ENCODE measurements at regions not wholly inside any gene's neighbourhood (a gene's known extent, or its start where the extent isn't known, plus 50 kb on each side); places are given as distances from the start of the nearest gene placed in this dataset.

GRCh38 chr13:53250272-53250875, 221.8 kb downstream of the OLFM4 start:
- Histone ChIP-seq H3K27ac (no peak overlapping the region), H3K4me1 (no peaks in the 10 kb centered on the region), H3K9me3 (no peaks in the 10 kb centered on the region), H3K4me3 (no peak overlapping the region), H3K36me3 (no peaks in the 10 kb centered on the region), H3K27me3 (no peaks in the 10 kb centered on the region)
- WGBS, 4 donors: 21 to 29% (median 23%) methylated on average over 6 of the region's 6 CpGs
- peak in 1 of 5 donors; percentile 13 for DNase-seq
- intact Hi-C loops (cut with DNase I): no loop called here
- TF ChIP-seq CTCF (IDR thresholded peaks at IDR 0.05): peak; percentile 63 to 89 (median 76)
- TF ChIP-seq POLR2A (IDR thresholded peaks at IDR 0.05): no peak
- ATAC-seq: peak in 3 of 4 donors; percentile 56 to 63 (median 57)

GRCh38 chr13:53250977-53251376, 222.4 kb downstream of the OLFM4 start:
- Histone ChIP-seq H3K27ac (no peak overlapping the region), H3K9me3 (no peaks in the 10 kb centered on the region), H3K4me1 (no peaks in the 10 kb centered on the region), H3K36me3 (no peaks in the 10 kb centered on the region), H3K4me3 (no peak overlapping the region), H3K27me3 (no peaks in the 10 kb centered on the region)
- no peak for ATAC-seq
- DNase-seq: no peak
- no peak for TF ChIP-seq CTCF (IDR thresholded peaks at IDR 0.05)
- no peak for TF ChIP-seq POLR2A (IDR thresholded peaks at IDR 0.05)
- WGBS, 4 donors: 73 to 89% (median 79%) methylated on average over 1 of the region's 1 CpG
- intact Hi-C loops (cut with DNase I): no loop called here

GRCh38 chr13:53254500-53254899, 225.9 kb downstream of the OLFM4 start:
- Histone ChIP-seq H3K4me1 (no peaks in the 10 kb centered on the region), H3K27ac (no peak overlapping the region), H3K4me3 (no peak overlapping the region), H3K36me3 (no peaks in the 10 kb centered on the region), H3K27me3 (peaks cover 0 to 3% (median 0%) of the 10 kb centered on the region in 9 donors), H3K9me3 (no peaks in the 10 kb centered on the region)
- DNase-seq (no peak), ATAC-seq (no peak)
- 19 to 37% (median 31%) methylated on average over 4 of the region's 4 CpGs for WGBS, 4 donors
- TF ChIP-seq POLR2A (IDR thresholded peaks at IDR 0.05): no peak
- intact Hi-C loops (cut with DNase I): no loop called here

- TF ChIP-seq POLR2A (IDR thresholded peaks at IDR 0.05) (no peak), CTCF (IDR thresholded peaks at IDR 0.05) (no peak)
- H3K27ac ChIP-seq: no peak overlapping the region
- no peak overlapping the region for H3K4me3 ChIP-seq
- no peaks in the 10 kb centered on the region for H3K36me3 ChIP-seq
- peaks cover 0 to 6% (median 0%) of the 10 kb centered on the region in 9 donors for H3K27me3 ChIP-seq
- intact Hi-C loops (cut with DNase I): no loop called here
- no peaks in the 10 kb centered on the region for H3K4me1 ChIP-seq
- ATAC-seq: no peak
- 87 to 92% (median 90%) methylated on average over 5 of the region's 5 CpGs for whole genome bisulfite sequencing, 4 donors
- no peaks in the 10 kb centered on the region for H3K9me3 ChIP-seq
- DNase-seq: no peak
Observed at GRCh38 chr13:53255795-53256194, 227.2 kb downstream of the OLFM4 start.

- ATAC-seq (no peak), DNase-seq (no peak)
- Histone ChIP-seq H3K4me1 (no peaks in the 10 kb centered on the region), H3K4me3 (no peak overlapping the region), H3K27ac (no peak overlapping the region), H3K27me3 (peaks cover 0 to 13% (median 0%) of the 10 kb centered on the region in 9 donors), H3K9me3 (no peaks in the 10 kb centered on the region), H3K36me3 (no peaks in the 10 kb centered on the region)
- TF ChIP-seq POLR2A (IDR thresholded peaks at IDR 0.05): no peak
- TF ChIP-seq CTCF (IDR thresholded peaks at IDR 0.05): no peak
- 55 to 60% (median 57%) methylated on average over 8 of the region's 8 CpGs for WGBS, 4 donors
- intact Hi-C loops (cut with DNase I): no loop called here
Observed at GRCh38 chr13:53260594-53260993, 232.0 kb downstream of the OLFM4 start.
